ENCODE measurements at regions not wholly inside any gene's neighbourhood (a gene's known extent, or its start where the extent isn't known, plus 50 kb on each side); places are given as distances from the start of the nearest gene placed in this dataset.

GRCh38 chr6:71545905-71546304, 257.3 kb downstream of the OGFRL1 start:
- FAIRE-seq (no peak), DNase-seq (ENCODE audit: low read depth, low spot score) (no peak)
- Histone ChIP-seq H4K20me1 (replicated peaks; ENCODE audit: control insufficient read depth, extremely low read depth, insufficient read depth, low read length) (no peaks in the 10 kb centered on the region), H3K9me3 (replicated peaks; ENCODE audit: control insufficient read depth, insufficient read depth, low read length) (no peaks in the 10 kb centered on the region), H3K79me2 (ENCODE audit: control insufficient read depth, insufficient read depth, low read length) (no peaks in the 10 kb centered on the region), H3K27ac (ENCODE audit: insufficient read depth, low read depth, low read length) (no peak overlapping the region), H3K9ac (replicated peaks; ENCODE audit: extremely low read depth, insufficient read depth, low read length) (no peak overlapping the region), H3K9me1 (replicated peaks; ENCODE audit: control insufficient read depth, extremely low read depth, insufficient read depth, low read length) (no peaks in the 10 kb centered on the region), H3K36me3 (ENCODE audit: control insufficient read depth in 2 of 2, extremely low read depth in 1 of 2, insufficient read depth in 2 of 2, low read length in 2 of 2) (no peaks in the 10 kb centered on the region), H3K4me1 (ENCODE audit: control insufficient read depth, extremely low read depth, insufficient read depth, low read length) (no peaks in the 10 kb centered on the region), H2AFZ (ENCODE audit: low read depth, low read length) (no peak overlapping the region), H3K4me3 (replicated peaks in 1 of 3; ENCODE audit: insufficient read depth in 1 of 3, low read depth in 1 of 3, low read length in 3 of 3) (no peak overlapping the region), H3K27me3 (ENCODE audit: control insufficient read depth in 2 of 2, insufficient read depth in 2 of 2, low read length in 2 of 2) (peaks cover 3 to 6% of the 10 kb centered on the region in 2 experiments), H3K4me2 (ENCODE audit: insufficient read depth, low read length) (no peak overlapping the region)
- dilution Hi-C loops (cut with MboI; ENCODE audit: extremely low pct_ligation_motif_present, low sequenced_read_pairs) (no loop called here), intact Hi-C loops (cut with micrococcal nuclease) (loop anchor here (10.0 kb wide), 1 partner anchor 179 kb away; no protein-coding TSS in a partner anchor)
- ChIA-PET CTCF (interaction anchor here (1.6 kb wide), 1 partner anchor 18 kb away, joined by 3 read pairs; no protein-coding TSS in a partner anchor), POLR2A (no interaction called here)
- TF ChIP-seq JUN (IDR thresholded peaks at IDR 0.05; ENCODE audit: borderline replicate concordance, insufficient read depth, insufficient read length, low read depth) (no peak), FOS (IDR thresholded peaks at IDR 0.05; ENCODE audit: borderline replicate concordance, insufficient read depth, low read length) (no peak), POLR2AphosphoS5 (IDR thresholded peaks at IDR 0.05; ENCODE audit: insufficient read depth, low read depth, low read length) (no peak), MAX (IDR thresholded peaks at IDR 0.05; ENCODE audit: insufficient read depth, insufficient read length) (no peak), MYC (IDR thresholded peaks at IDR 0.05; ENCODE audit: low read depth, low read length) (no peak), GATA2 (IDR thresholded peaks at IDR 0.05; ENCODE audit: insufficient read depth, insufficient read length, low read depth, low read length) (no peak), CTCF (IDR thresholded peaks at IDR 0.05; ENCODE audit: extremely low read depth in 1 of 2, insufficient read depth in 1 of 2, low read depth in 1 of 2, low read length in 2 of 2) (no peak), POLR2A (IDR thresholded peaks at IDR 0.05; ENCODE audit: low read depth, low read length) (no peak)
- BruUV-seq (replicated peaks), result no TSS peak
